T-helper 2 cell treated with Interferon-gamma antibody and Interleukin-4, amounts not matched to agents 5 μg/mL and 100 μg/mL, for 36 hours (primary cell): ENCODE measurements at regions not wholly inside any gene's neighbourhood (a gene's known extent, or its start where the extent isn't known, plus 50 kb on each side); places are given as distances from the start of the nearest gene placed in this dataset.

ENCODE experiments used
- DNase-seq: peaks from one replicate; pipeline ENCODE4 v3.0.0; 2021; ENCODE audit warnings: low spot score
- H3K27ac Mint-ChIP-seq: one replicate; pipeline ENCODE4 v1.8.0; 2021; ENCODE audit warnings: mild to moderate bottlenecking, mixed read lengths
- H3K27me3 Mint-ChIP-seq: one replicate; pipeline ENCODE4 v1.8.0; 2021; ENCODE audit warnings: low read depth, mixed read lengths
- H3K36me3 Mint-ChIP-seq: one replicate; pipeline ENCODE4 v1.8.0; 2021; ENCODE audit warnings: low read depth, mixed read lengths
- H3K4me1 Mint-ChIP-seq: one replicate; pipeline ENCODE4 v1.8.0; 2021; ENCODE audit warnings: low read depth, mixed read lengths
- H3K4me3 Mint-ChIP-seq: one replicate; pipeline ENCODE4 v1.8.0; 2022; ENCODE audit warnings: mild to moderate bottlenecking, moderate library complexity, mixed read lengths
- H3K9me3 Mint-ChIP-seq: one replicate; pipeline ENCODE4 v1.8.0; 2021; ENCODE audit warnings: mixed read lengths

DNA sequence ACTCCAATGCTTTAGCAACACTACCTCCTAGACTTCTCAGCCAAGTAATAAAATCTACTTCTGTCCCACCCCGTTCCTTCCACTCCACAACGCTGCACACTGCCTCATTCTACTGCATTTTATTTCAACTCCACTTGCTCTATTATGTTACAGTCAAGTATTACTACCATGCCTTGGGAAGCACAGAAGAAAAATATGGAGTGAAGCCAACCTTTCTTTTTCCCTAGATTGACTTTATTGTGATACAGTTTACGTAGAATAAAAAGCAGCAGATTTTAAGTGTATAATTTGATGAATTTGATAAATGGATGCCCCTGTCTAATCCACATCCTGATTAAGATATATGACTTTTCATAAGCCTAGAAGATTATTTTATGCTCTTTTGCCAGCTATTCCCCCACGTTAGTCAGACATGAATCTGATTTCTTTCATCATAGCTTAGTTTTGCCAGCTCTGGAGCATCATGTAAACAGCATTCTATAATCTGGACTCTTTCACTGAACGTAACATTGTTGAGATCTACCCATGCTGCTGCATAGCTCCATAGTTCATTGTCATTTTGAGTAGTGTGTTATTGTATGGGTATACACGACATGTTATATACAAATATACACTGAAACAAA is 676.8 kb upstream of the RAB6C start:
- no peak overlapping the region for H3K27ac Mint-ChIP-seq
- H3K27me3 Mint-ChIP-seq: no peaks in the 10 kb centered on the region
- no peak for DNase-seq
- H3K4me3 Mint-ChIP-seq: no peak overlapping the region
- H3K36me3 Mint-ChIP-seq: no peaks in the 10 kb centered on the region
- H3K4me1 Mint-ChIP-seq: no peaks in the 10 kb centered on the region
- no peaks in the 10 kb centered on the region for H3K9me3 Mint-ChIP-seq

GRCh38 chr2:129314120-129314519 is 665.3 kb upstream of the RAB6C start:
- DNase-seq: no peak
- H3K4me3 Mint-ChIP-seq: no peak overlapping the region
- H3K36me3 Mint-ChIP-seq: no peaks in the 10 kb centered on the region
- no peaks in the 10 kb centered on the region for H3K4me1 Mint-ChIP-seq
- H3K27me3 Mint-ChIP-seq: no peaks in the 10 kb centered on the region
- no peaks in the 10 kb centered on the region for H3K9me3 Mint-ChIP-seq
- H3K27ac Mint-ChIP-seq: no peak overlapping the region

DNA sequence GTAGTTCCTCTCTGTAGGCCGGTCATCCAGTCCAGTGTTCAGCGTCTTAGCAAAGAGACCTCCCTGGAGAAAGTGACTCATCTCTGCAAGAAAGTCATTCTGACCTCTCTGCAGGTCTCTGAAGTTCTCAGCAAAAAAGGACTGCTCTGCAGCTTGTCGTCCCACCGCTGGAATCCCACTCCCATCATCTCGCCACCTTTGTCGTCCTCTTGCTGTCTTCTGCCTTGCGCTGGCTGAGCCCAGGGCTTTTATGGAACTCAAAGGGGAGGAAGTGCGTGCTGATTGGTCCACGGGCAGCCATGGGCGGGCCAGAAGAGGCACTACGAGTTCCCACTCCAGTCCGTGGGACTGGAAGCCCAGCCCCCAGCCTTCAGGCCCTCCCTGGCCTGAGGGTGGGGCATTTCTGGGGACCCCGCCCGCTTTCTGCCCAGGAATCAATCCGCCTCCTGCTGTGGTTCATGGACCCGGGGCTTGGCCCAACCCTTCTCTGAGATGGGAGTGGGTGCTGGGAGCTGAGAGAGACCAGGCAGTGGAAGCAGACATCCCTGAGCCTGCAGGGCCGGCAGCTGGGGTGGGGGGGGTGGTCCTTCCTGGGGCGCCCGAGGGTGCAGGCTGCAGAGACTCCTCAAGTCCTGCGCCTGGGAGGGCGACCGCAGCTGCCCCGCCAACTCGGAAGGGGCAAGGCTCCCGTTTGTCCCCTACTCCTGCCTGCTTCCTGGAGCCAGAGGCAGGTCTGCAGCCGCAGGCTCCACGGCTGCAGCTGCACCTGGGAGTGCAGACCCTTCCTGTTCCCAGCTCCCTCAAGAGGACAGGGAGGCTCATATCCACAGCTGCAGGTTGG is 660.7 kb upstream of the RAB6C start:
- Mint-ChIP-seq H3K9me3 (no peaks in the 10 kb centered on the region), H3K27me3 (no peaks in the 10 kb centered on the region), H3K4me3 (no peak overlapping the region), H3K36me3 (no peaks in the 10 kb centered on the region), H3K4me1 (no peaks in the 10 kb centered on the region), H3K27ac (no peak overlapping the region)
- no peak for DNase-seq

DNA sequence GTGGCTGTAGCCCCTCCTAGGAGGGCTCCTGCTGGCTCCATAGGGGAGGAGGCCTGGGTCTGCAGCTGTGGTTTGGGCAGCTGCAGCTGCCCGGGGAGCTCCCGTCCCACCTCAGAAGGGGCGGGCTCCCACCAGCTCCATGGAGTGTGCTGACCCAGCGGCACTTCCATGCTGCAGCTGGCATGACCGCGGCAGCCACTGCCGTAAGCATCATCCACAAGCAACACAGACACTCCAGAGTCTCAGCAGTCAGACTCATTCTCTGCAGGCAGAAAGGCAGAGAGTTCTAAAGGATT is 660.1 kb upstream of the RAB6C start:
- no peaks in the 10 kb centered on the region for H3K36me3 Mint-ChIP-seq
- H3K4me1 Mint-ChIP-seq: no peaks in the 10 kb centered on the region
- no peak for DNase-seq
- no peaks in the 10 kb centered on the region for H3K9me3 Mint-ChIP-seq
- no peak overlapping the region for H3K27ac Mint-ChIP-seq
- H3K27me3 Mint-ChIP-seq: no peaks in the 10 kb centered on the region
- H3K4me3 Mint-ChIP-seq: no peak overlapping the region

GRCh38 chr2:129320288-129320687 is 659.2 kb upstream of the RAB6C start:
- no peaks in the 10 kb centered on the region for H3K36me3 Mint-ChIP-seq
- H3K4me1 Mint-ChIP-seq: no peaks in the 10 kb centered on the region
- no peaks in the 10 kb centered on the region for H3K27me3 Mint-ChIP-seq
- no peak for DNase-seq
- no peak overlapping the region for H3K27ac Mint-ChIP-seq
- no peaks in the 10 kb centered on the region for H3K9me3 Mint-ChIP-seq
- H3K4me3 Mint-ChIP-seq: no peak overlapping the region

DNA sequence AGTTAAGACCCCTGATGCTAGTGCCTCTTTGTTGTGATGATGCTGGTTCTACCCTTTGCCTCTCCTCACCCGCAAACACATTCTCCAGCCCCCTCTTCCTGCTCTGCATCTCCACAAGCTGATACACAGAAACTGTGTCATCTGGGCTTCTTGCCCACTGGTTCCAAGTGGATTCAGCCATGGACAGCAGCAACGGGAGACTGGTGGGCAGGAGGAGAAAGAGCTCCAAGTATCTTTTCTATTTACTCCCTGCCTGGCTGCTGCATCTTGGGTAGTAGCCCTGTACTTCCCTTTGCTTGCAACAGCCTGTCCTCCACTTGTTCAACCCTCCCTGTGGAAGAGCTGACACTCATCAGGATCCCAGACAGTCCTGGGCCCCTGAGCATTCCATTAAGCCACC is 655.1 kb upstream of the RAB6C start:
- Mint-ChIP-seq H3K4me3 (no peak overlapping the region), H3K36me3 (no peaks in the 10 kb centered on the region), H3K4me1 (no peaks in the 10 kb centered on the region), H3K9me3 (no peaks in the 10 kb centered on the region), H3K27ac (no peak overlapping the region), H3K27me3 (no peaks in the 10 kb centered on the region)
- no peak for DNase-seq

DNA sequence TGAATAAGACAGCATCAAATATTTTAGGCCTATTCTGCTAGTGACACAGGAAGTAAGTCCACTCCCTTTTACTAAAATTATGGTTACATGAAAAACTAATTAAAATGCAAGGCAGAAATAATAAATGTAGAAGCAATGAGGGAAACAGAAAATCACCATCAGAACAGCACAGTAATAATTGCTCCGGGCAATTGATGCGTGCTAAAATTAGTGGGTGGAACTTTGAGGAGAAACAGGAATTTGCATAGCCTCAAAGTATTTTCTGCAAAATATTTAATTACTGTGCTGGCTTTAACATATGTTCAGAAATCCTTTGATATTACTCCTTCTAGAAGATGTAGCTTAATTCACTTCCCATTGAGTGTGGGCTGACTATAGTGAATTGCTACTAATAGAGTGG is 654.3 kb upstream of the RAB6C start:
- Mint-ChIP-seq H3K27me3 (no peaks in the 10 kb centered on the region), H3K36me3 (no peaks in the 10 kb centered on the region), H3K9me3 (no peaks in the 10 kb centered on the region), H3K4me1 (no peaks in the 10 kb centered on the region), H3K4me3 (no peak overlapping the region), H3K27ac (no peak overlapping the region)
- DNase-seq: no peak

DNA sequence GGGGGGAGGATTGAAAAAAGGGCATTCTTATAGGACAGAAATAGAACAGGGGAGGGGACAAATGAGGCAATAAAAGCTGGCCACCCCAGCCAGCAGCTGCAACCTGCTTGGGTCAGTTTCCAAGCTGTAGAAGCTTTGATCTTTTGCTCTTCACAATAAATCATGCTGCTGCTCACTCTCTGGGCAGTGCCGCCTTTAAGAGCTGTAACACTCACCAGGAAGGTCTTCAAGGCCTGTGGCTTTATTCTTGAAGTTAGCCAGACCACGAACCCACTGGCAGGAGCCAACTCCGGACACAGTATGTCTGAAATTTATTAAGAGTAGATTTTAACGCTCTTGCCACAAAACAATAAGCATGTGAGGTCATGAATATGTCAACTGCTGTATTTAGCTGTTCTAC is 649.9 kb upstream of the RAB6C start:
- Mint-ChIP-seq H3K4me1 (no peaks in the 10 kb centered on the region), H3K27ac (no peak overlapping the region), H3K4me3 (no peak overlapping the region), H3K27me3 (no peaks in the 10 kb centered on the region), H3K36me3 (no peaks in the 10 kb centered on the region), H3K9me3 (no peaks in the 10 kb centered on the region)
- no peak for DNase-seq

DNA sequence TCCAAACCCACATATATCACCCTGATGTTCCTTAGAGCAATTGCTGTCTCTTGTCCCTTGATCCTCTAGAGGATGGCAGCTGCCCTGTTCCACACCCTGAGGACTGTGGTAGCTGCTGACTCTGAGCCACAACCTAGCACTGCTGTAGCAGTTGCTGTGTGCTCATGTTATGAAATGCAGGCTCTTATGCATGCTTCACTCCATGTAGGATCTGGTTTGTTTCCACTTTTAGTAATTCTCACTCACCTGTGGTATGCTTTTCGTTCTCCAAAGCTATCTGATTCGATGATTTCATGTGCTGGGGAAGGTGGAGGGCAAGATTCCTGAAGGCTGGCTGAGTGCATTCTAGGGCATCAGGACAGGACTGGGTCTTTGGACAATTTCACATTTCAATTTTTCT is 649.0 kb upstream of the RAB6C start:
- H3K9me3 Mint-ChIP-seq: no peaks in the 10 kb centered on the region
- H3K27me3 Mint-ChIP-seq: no peaks in the 10 kb centered on the region
- H3K36me3 Mint-ChIP-seq: no peaks in the 10 kb centered on the region
- H3K4me1 Mint-ChIP-seq: no peaks in the 10 kb centered on the region
- no peak overlapping the region for H3K4me3 Mint-ChIP-seq
- H3K27ac Mint-ChIP-seq: no peak overlapping the region
- DNase-seq: no peak

- Mint-ChIP-seq H3K36me3 (no peaks in the 10 kb centered on the region), H3K27ac (no peak overlapping the region), H3K4me1 (no peaks in the 10 kb centered on the region), H3K27me3 (no peaks in the 10 kb centered on the region), H3K9me3 (no peaks in the 10 kb centered on the region), H3K4me3 (no peak overlapping the region)
- DNase-seq: no peak
Measured at GRCh38 chr2:129331638-129332037, 647.8 kb upstream of the RAB6C start.

DNA sequence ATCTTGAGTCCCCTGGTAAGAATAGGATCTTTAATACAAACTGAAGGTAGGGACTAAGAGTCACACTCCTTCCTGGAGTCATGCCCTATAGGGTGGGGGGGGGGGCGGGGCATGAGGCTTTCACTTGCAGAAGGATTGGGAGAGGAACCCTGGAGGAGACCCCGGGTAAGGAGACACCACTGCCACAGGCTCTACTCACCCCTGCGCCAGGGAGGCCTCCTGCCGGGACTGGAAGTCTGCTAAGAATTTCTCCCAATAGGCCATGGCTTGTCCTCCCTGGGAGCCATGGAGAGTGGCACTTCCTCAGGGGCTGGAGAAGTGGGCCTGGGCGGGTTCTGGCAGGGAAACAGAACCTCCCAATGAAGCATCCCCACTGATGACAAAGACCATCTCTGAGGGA is 645.3 kb upstream of the RAB6C start:
- H3K36me3 Mint-ChIP-seq: no peaks in the 10 kb centered on the region
- H3K4me1 Mint-ChIP-seq: no peaks in the 10 kb centered on the region
- no peak for DNase-seq
- H3K27me3 Mint-ChIP-seq: no peaks in the 10 kb centered on the region
- H3K27ac Mint-ChIP-seq: no peak overlapping the region
- H3K4me3 Mint-ChIP-seq: no peak overlapping the region
- no peaks in the 10 kb centered on the region for H3K9me3 Mint-ChIP-seq

DNA sequence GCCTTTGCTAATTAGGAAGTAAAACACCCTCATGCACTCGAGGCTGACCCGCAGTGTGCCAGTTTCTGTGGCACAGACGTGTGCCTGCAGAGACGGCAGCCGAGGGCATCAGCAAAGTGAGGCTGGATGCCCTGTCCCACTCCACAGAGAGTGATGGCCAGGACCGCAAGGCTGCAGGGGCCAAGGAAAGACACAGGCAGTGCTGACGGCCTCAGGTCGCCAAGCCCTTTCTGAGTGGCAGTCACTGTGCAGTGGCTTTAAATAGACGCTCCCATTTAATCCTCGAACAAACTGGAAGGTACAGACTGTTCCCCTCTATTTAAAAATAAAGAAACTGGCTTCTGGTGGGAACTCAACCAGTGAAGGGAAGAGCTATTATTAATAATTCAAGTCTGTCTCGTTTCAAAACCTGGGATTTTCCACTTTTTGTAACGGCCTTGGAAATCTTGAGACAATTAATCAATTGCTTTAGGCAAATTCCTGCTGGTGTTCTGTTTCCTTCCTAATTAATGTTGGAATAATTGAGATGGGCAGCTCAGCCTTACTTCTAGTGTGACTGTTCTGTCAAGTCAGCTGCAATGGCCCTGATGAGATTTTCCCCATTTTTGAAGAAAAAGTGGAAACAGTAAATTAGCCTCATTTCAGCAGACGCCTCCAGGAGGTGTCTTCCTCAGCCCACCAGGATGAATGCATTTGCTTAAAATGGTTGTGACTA is 644.6 kb upstream of the RAB6C start:
- H3K4me3 Mint-ChIP-seq: no peak overlapping the region
- no peak for DNase-seq
- no peaks in the 10 kb centered on the region for H3K4me1 Mint-ChIP-seq
- H3K36me3 Mint-ChIP-seq: no peaks in the 10 kb centered on the region
- H3K9me3 Mint-ChIP-seq: no peaks in the 10 kb centered on the region
- no peak overlapping the region for H3K27ac Mint-ChIP-seq
- no peaks in the 10 kb centered on the region for H3K27me3 Mint-ChIP-seq

- Mint-ChIP-seq H3K27ac (no peak overlapping the region), H3K4me3 (no peak overlapping the region), H3K4me1 (no peaks in the 10 kb centered on the region), H3K9me3 (no peaks in the 10 kb centered on the region), H3K27me3 (no peaks in the 10 kb centered on the region), H3K36me3 (no peaks in the 10 kb centered on the region)
- no peak for DNase-seq
Measured at GRCh38 chr2:129336276-129336675, 643.2 kb upstream of the RAB6C start.

DNA sequence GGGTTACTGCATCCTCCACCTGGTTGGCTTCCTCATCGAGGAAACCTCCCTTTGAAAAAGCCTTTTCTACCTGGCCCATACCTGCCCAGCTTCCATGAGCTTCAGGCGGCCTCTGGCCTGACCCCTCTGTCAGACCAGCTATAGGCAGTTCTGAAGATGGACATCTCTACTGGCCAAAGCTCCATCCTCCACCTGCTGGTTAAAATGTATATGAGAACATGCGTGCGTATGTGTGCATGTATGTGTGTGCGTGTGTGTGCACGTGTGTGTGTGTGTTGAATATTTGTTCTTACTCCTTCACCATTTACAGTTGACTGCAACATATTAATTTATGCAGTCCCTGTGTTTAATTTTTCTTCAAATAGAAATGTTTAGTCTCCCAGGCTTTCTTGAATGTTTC is 642.4 kb upstream of the RAB6C start:
- no peaks in the 10 kb centered on the region for H3K36me3 Mint-ChIP-seq
- no peak for DNase-seq
- H3K9me3 Mint-ChIP-seq: no peaks in the 10 kb centered on the region
- H3K27me3 Mint-ChIP-seq: no peaks in the 10 kb centered on the region
- H3K27ac Mint-ChIP-seq: no peak overlapping the region
- H3K4me1 Mint-ChIP-seq: no peaks in the 10 kb centered on the region
- H3K4me3 Mint-ChIP-seq: no peak overlapping the region
